ENCODE measurements at regions not wholly inside any gene's neighbourhood (a gene's known extent, or its start where the extent isn't known, plus 50 kb on each side); places are given as distances from the start of the nearest gene placed in this dataset.

GRCh38 chr4:173834151-173834550, 304.1 kb upstream of the HAND2 start:
- no peak for DNase-seq

GRCh38 chr4:173829565-173829964, 299.5 kb upstream of the HAND2 start:
- DNase-seq: no peak

GRCh38 chr4:173827707-173828106, 297.7 kb upstream of the HAND2 start:
- DNase-seq: no peak

GRCh38 chr4:173821876-173822275, 291.8 kb upstream of the HAND2 start:
- peak; percentile 55 for DNase-seq

GRCh38 chr4:173821036-173821435, 291.0 kb upstream of the HAND2 start:
- DNase-seq: peak; percentile 27

GRCh38 chr4:173807347-173807746, 277.3 kb upstream of the HAND2 start:
- no peak for DNase-seq

GRCh38 chr4:173805884-173806283, 275.9 kb upstream of the HAND2 start:
- no peak for DNase-seq

- no peak for DNase-seq
Measured at GRCh38 chr4:173802662-173803022, 272.6 kb upstream of the HAND2 start.

- peak; percentile 65 for DNase-seq
Measured at GRCh38 chr4:173801876-173802661, 272.0 kb upstream of the HAND2 start.

- no peak for DNase-seq
Measured at GRCh38 chr4:173801361-173801760, 271.3 kb upstream of the HAND2 start.

GRCh38 chr4:173797296-173797695, 267.3 kb upstream of the HAND2 start:
- no peak for DNase-seq

- DNase-seq: peak; percentile 41
Measured at GRCh38 chr4:173794662-173795061, 264.6 kb upstream of the HAND2 start.

GRCh38 chr4:173793937-173794510, 264.0 kb upstream of the HAND2 start:
- DNase-seq: no peak

GRCh38 chr4:173782660-173783059, 252.6 kb upstream of the HAND2 start:
- no peak for DNase-seq

- DNase-seq: no peak
Measured at GRCh38 chr4:173777921-173778320, 247.9 kb upstream of the HAND2 start.

- no peak for DNase-seq
Measured at GRCh38 chr4:173777421-173777820, 247.4 kb upstream of the HAND2 start.

GRCh38 chr4:173769568-173769967, 239.5 kb upstream of the HAND2 start:
- no peak for DNase-seq

- no peak for DNase-seq
Measured at GRCh38 chr4:173767650-173768049, 237.6 kb upstream of the HAND2 start.

- DNase-seq: no peak
Measured at GRCh38 chr4:173766171-173766600, 236.2 kb upstream of the HAND2 start.

GRCh38 chr4:173765751-173766150, 235.7 kb upstream of the HAND2 start:
- no peak for DNase-seq

- no peak for DNase-seq
Measured at GRCh38 chr4:173763389-173763788, 233.4 kb upstream of the HAND2 start.

GRCh38 chr4:173761938-173762337, 231.9 kb upstream of the HAND2 start:
- no peak for DNase-seq

- no peak for DNase-seq
Measured at GRCh38 chr4:173761236-173761635, 231.2 kb upstream of the HAND2 start.

- no peak for DNase-seq
Measured at GRCh38 chr4:173758132-173758531, 228.1 kb upstream of the HAND2 start.

- no peak for DNase-seq
Measured at GRCh38 chr4:173753408-173753807, 223.4 kb upstream of the HAND2 start.
